Tibial artery (tissue), 4 donors: ENCODE measurements at regions not wholly inside any gene's neighbourhood (a gene's known extent, or its start where the extent isn't known, plus 50 kb on each side); places are given as distances from the start of the nearest gene placed in this dataset.

Experiments
- DNase-seq, 2 donors: peaks; one replicate each; pipeline ENCODE4 v3.0.0-alpha.2; 2019
- H3K27ac ChIP-seq, 2 donors: fragments of 200-600 bp; sonication (generic) in 1 of 2; 1 replicate in 1 of 2; 2 replicates in 1 of 2; pipeline ENCODE4 v1.5.1; 2018 to 2019; ENCODE audit warnings: mild to moderate bottlenecking in 1 of 2
- H3K27me3 ChIP-seq, 2 donors: fragments of 200-600 bp; sonication (generic) in 1 of 2; one replicate each; pipeline versions ENCODE4 v1.5.1 to v1.6.0; 2016 to 2019
- H3K36me3 ChIP-seq, 3 donors: fragments of 200-600 bp; sonication (generic) in 2 of 3; one replicate each; pipeline ENCODE4 v1.5.1; 2016 to 2019; ENCODE audit warnings: mild to moderate bottlenecking in 2 of 3
- H3K4me1 ChIP-seq, 4 donors: fragments of 200-600 bp; sonication (generic) in 2 of 4; 1 replicate in 3 of 4; 2 replicates in 1 of 4; pipeline ENCODE4 v1.5.1; 2016 to 2019
- H3K4me3 ChIP-seq, 2 donors: fragments of 200-600 bp; sonication (generic) in 1 of 2; 1 replicate in 1 of 2; 2 replicates in 1 of 2; pipeline ENCODE4 v1.5.1; 2018 to 2019; ENCODE audit warnings: mild to moderate bottlenecking in 2 of 2
- H3K9me3 ChIP-seq, 3 donors: fragments of 200-600 bp; sonication (generic) in 1 of 3; one replicate each; pipeline ENCODE4 v1.5.1; 2016 to 2019
- intact Hi-C: fragments of 100-400 bp; cut with DNase I; formaldehyde crosslinking; loops from one replicate; pipeline ENCODE4 v1.15.0; 2023; ENCODE audit warnings: low total_unique reads
- TF ChIP-seq, protein P1 (sequence below), 2 experiments: fragments of 200-600 bp in 1 of 2; fragments of 450-650 bp in 1 of 2; IDR thresholded peaks; one replicate each; pipeline ENCODE4 v1.5.1; 2017 to 2019; ENCODE audit warnings: antibody characterized with exemption in 2 of 2, mild to moderate bottlenecking in 1 of 2, moderate library complexity in 1 of 2

DNA sequence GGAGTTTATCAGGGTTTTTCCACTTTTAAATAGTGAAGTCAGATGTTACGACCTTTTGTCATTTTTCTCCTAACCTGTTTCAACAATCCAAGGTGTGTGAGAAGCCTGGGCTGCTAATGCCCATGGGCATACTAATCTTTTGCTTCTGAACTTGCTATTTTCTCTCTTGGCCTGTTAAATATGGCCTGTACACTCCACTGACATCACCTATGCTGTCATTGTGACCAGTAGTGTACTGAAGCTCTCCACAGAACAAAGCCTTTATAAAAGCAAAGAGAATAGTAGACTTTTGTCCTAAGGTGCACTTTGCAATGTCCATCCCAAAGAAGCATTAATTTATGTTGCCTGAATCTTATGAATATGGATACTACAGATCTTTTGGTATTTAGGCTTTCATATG is 1490.5 kb downstream of the STIM2 start:
- intact Hi-C loops: no loop called here

DNA sequence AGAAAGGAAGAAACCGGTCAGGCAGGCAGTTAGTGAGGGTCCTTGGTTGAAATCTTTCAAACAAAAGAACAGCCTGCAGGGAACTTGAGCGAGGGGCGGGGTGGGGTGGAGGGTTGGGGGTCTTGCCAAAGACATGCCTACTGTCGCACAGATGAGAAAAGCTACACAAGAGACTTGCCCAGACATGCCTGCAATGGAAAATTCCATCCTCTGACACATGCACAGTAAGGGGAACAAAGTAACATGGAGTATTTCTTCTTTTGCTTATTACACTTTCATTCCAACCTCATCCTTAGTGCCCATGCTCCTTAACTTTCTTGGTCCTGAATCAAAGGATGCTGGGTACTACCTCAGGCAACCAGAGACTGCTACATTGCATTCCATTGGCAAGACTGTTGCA is 1491.2 kb downstream of the STIM2 start:
- Histone ChIP-seq H3K27me3 (no peaks in the 10 kb centered on the region), H3K4me1 (no peaks in the 10 kb centered on the region), H3K4me3 (no peak overlapping the region), H3K9me3 (no peaks in the 10 kb centered on the region), H3K27ac (no peak overlapping the region), H3K36me3 (no peaks in the 10 kb centered on the region)
- intact Hi-C loops: no loop called here
- DNase-seq: no peak
- TF ChIP-seq, protein P1, sequence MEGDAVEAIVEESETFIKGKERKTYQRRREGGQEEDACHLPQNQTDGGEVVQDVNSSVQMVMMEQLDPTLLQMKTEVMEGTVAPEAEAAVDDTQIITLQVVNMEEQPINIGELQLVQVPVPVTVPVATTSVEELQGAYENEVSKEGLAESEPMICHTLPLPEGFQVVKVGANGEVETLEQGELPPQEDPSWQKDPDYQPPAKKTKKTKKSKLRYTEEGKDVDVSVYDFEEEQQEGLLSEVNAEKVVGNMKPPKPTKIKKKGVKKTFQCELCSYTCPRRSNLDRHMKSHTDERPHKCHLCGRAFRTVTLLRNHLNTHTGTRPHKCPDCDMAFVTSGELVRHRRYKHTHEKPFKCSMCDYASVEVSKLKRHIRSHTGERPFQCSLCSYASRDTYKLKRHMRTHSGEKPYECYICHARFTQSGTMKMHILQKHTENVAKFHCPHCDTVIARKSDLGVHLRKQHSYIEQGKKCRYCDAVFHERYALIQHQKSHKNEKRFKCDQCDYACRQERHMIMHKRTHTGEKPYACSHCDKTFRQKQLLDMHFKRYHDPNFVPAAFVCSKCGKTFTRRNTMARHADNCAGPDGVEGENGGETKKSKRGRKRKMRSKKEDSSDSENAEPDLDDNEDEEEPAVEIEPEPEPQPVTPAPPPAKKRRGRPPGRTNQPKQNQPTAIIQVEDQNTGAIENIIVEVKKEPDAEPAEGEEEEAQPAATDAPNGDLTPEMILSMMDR (IDR thresholded peaks at IDR 0.05): no peak

More for the DNA sequence above, 1490.5 kb downstream of the STIM2 start:
- no peak for DNase-seq
- H3K27ac ChIP-seq: no peak overlapping the region
- H3K27me3 ChIP-seq: no peaks in the 10 kb centered on the region
- no peaks in the 10 kb centered on the region for H3K4me1 ChIP-seq
- no peak overlapping the region for H3K4me3 ChIP-seq
- TF ChIP-seq, protein P1 (IDR thresholded peaks at IDR 0.05): no peak
- H3K9me3 ChIP-seq: no peaks in the 10 kb centered on the region
- no peaks in the 10 kb centered on the region for H3K36me3 ChIP-seq

DNA sequence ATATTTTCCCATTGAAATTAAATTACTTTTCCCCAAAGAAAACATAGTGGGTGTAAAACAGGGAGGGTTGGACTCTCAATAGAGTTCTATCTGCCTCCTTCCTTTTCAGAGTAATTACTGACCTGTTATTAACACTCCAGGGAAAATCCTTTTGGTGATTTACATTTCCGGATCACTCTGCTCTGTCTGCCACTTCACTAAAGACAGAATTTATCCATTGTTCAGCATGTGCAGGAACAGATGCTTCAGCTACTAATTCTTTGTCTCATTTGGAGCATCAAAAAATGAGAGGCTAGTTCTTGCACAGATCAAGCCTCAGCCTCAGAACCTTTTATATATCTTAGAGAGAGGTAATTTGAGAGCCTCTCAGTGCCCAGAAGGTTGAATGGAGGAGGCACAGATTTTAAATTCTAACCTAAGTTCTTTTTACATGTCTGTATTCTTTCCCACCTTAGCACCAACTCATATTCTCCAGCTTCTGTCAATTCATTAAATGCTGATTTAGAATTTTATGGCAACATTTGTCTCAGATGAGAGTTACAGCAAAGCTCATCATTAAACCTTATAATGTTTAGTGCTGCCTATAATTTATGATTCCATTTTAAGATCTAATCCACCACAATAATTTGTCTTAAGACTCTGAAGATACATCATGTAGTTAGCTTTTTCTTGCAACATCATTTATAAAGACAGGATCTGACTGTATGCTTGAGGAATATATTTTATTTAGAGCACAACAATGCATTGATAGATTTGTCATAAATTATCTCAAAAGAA is 1494.4 kb downstream of the STIM2 start:
- Histone ChIP-seq H3K9me3 (no peaks in the 10 kb centered on the region), H3K4me1 (no peaks in the 10 kb centered on the region), H3K27ac (no peak overlapping the region), H3K4me3 (no peak overlapping the region), H3K27me3 (no peaks in the 10 kb centered on the region), H3K36me3 (no peaks in the 10 kb centered on the region)
- intact Hi-C loops: no loop called here
- TF ChIP-seq, protein P1 (IDR thresholded peaks at IDR 0.05): no peak
- no peak for DNase-seq

DNA sequence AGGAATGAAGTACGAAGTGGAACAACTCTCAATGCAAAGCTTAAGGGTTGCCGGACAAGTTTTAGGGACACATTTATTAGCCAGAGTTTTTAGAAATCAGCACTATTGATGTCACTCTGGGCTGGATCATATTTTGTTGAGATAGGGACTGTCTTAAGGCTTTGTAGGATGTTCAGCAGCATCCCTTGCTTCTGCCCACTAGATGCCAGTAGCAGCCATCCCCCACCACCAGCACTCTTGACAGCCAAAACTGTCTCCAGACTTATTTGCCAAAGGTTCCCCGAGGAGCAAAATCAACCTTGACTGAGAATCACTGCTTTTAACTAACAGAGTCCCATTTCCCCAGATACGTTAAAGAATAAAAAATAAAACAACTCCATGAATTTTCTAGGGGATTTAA is 1497.3 kb downstream of the STIM2 start:
- Histone ChIP-seq H3K36me3 (no peaks in the 10 kb centered on the region), H3K27me3 (no peaks in the 10 kb centered on the region), H3K9me3 (no peaks in the 10 kb centered on the region), H3K4me1 (no peaks in the 10 kb centered on the region), H3K4me3 (no peak overlapping the region), H3K27ac (no peak overlapping the region)
- DNase-seq: no peak
- TF ChIP-seq, protein P1 (IDR thresholded peaks at IDR 0.05): no peak
- intact Hi-C loops: no loop called here

DNA sequence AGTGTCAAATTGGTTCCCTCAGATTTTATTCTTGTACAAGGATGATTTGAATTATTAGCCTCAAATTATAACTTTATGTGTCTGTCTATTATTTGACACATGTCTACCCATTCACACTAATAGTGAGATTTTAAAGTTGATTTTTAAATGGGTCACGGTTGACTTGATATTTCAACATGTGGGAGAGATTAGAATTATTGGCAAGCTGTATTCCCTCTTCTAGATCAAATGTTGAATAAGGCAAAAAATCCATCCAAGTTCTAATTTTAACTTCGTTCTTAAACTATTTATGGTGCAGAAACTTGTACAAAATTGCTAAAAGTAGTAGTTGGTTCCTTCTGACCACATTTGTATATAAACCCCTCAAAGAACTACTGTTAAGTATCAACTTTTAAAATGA is 1498.0 kb downstream of the STIM2 start:
- intact Hi-C loops: no loop called here
- TF ChIP-seq, protein P1 (IDR thresholded peaks at IDR 0.05): no peak

More for the DNA sequence above, 1498.0 kb downstream of the STIM2 start:
- Histone ChIP-seq H3K4me1 (no peaks in the 10 kb centered on the region), H3K27me3 (no peaks in the 10 kb centered on the region), H3K4me3 (no peak overlapping the region), H3K27ac (no peak overlapping the region), H3K36me3 (no peaks in the 10 kb centered on the region), H3K9me3 (no peaks in the 10 kb centered on the region)
- DNase-seq: no peak
